HepG2 (cell line): ENCODE measurements at regions not wholly inside any gene's neighbourhood (a gene's known extent, or its start where the extent isn't known, plus 50 kb on each side); places are given as distances from the start of the nearest gene placed in this dataset.

Source experiments
- ATAC-seq: fragments of 200-7000 bp; cut with Tn5 transposase; 3 replicates; pipeline ENCODE4 v1.9.1; 2020; ENCODE audit warnings: mild to moderate bottlenecking, moderate library complexity
- BruUV-seq: library from RNA; stranded (reverse); fragments of 400-500 nt; replicated peaks from 2 replicates; lab custom pipeline; 2021; lab: Mats Ljungman, UMichigan
- CTCF ChIA-PET: fragments of 300-600 bp; formaldehyde crosslinking; extraction: SDS; loops from one replicate; lab custom pipeline; 2021; ENCODE audit warnings: low total read pairs, inconsistent platforms, low intra/inter-chr PET ratio; lab: Yijun Ruan, JAX
- POLR2A ChIA-PET: fragments of 350-600 bp; sonication (Branson Sonifier 250); formaldehyde crosslinking; loops from one replicate; lab custom pipeline; 2020; ENCODE audit warnings: antibody characterized with exemption, inconsistent platforms; lab: Yijun Ruan, JAX
- DNase-seq: peaks from one replicate; pipeline ENCODE4 v3.0.0-alpha.2; 2015; ENCODE audit warnings: low spot score
- FAIRE-seq: peaks from 3 replicates; lab custom pipeline; 2011; peaks lifted over from hg19 to GRCh38; lab: Jason Lieb, UNC
- H2AFZ ChIP-seq: one replicate; pipeline ENCODE4 v1.6.1; 2011; ENCODE audit warnings: low read length, inconsistent platforms
- H3K27ac ChIP-seq: fragments of 300-600 bp; 3 replicates; pipeline ENCODE4 v1.8.0; 2011; ENCODE audit warnings: mixed run types, mild to moderate bottlenecking, mixed read lengths, low read length, inconsistent platforms; ENCODE audit not compliant: insufficient read depth; ENCODE audit errors: extremely low read length
- H3K27me3 ChIP-seq, 2 experiments: fragments of 200-600 bp in 1 of 2; 2 replicates in 1 of 2; 3 replicates in 1 of 2; pipeline versions ENCODE4 v1.6.0 to v1.8.0; 2011; ENCODE audit warnings: low read length in 2 of 2, mild to moderate bottlenecking in 2 of 2, moderate library complexity in 2 of 2, inconsistent platforms in 1 of 2; ENCODE audit not compliant: insufficient read depth in 2 of 2, control insufficient read depth in 1 of 2
- H3K36me3 ChIP-seq, 2 experiments: fragments of 200-600 bp in 1 of 2; replicated peaks in 1 of 2; 2 replicates in 1 of 2; 3 replicates in 1 of 2; pipeline versions ENCODE4 v1.5.1 to v1.8.0; 2011; ENCODE audit warnings: low read length in 2 of 2, inconsistent platforms in 1 of 2; ENCODE audit not compliant: insufficient read depth in 2 of 2, control insufficient read depth in 1 of 2
- H3K4me1 ChIP-seq: 2 replicates; pipeline ENCODE4 v1.5.1; 2012; ENCODE audit warnings: low read length, inconsistent platforms; ENCODE audit not compliant: insufficient read depth
- H3K4me2 ChIP-seq: 2 replicates; pipeline ENCODE4 v1.6.0; 2011; ENCODE audit warnings: low read depth, low read length, inconsistent platforms
- H3K4me3 ChIP-seq, 3 experiments: fragments of 200-600 bp in 1 of 3; sonication (generic), shearing (Covaris generic) in 1 of 3; replicated peaks in 1 of 3; 2 replicates each; pipeline ENCODE4 v1.5.1; 2011 to 2016; ENCODE audit warnings: low read length in 3 of 3, inconsistent platforms in 2 of 3, low read depth in 2 of 3, mild to moderate bottlenecking in 2 of 3, control low read depth in 1 of 3, mixed read lengths in 1 of 3; ENCODE audit not compliant: insufficient read depth in 1 of 3
- H3K79me2 ChIP-seq: one replicate; pipeline ENCODE4 v1.6.1; 2011; ENCODE audit warnings: low read length, inconsistent platforms; ENCODE audit not compliant: insufficient read depth
- H3K9ac ChIP-seq: 2 replicates; pipeline ENCODE4 v1.6.0; 2011; ENCODE audit warnings: mild to moderate bottlenecking, low read depth, low read length, inconsistent platforms; ENCODE audit not compliant: insufficient read depth
- H3K9me3 ChIP-seq: 2 replicates; pipeline ENCODE4 v1.5.1; 2012; ENCODE audit warnings: mild to moderate bottlenecking, low read length
- H4K20me1 ChIP-seq: 2 replicates; pipeline ENCODE4 v1.6.0; 2011; ENCODE audit warnings: inconsistent platforms, mild to moderate bottlenecking, low read length, moderate library complexity; ENCODE audit not compliant: insufficient read depth
- IKZF1 ChIP-seq: fragments of 450-650 bp; IDR thresholded peaks from 2 replicates; pipeline ENCODE4 v1.7.1; 2016
- MTA3 ChIP-seq: sonication (generic); formaldehyde crosslinking; IDR thresholded peaks from 2 replicates; pipeline ENCODE4 v1.4.0; 2020; ENCODE audit warnings: missing genetic modification reagents
- NAIF1 ChIP-seq: sonication (generic); formaldehyde crosslinking; IDR thresholded peaks from 2 replicates; pipeline ENCODE4 v1.5.0; 2020; ENCODE audit warnings: mild to moderate bottlenecking, missing genetic modification reagents, borderline replicate concordance
- NONO ChIP-seq, 2 experiments: fragments of 450-650 bp in 1 of 2; sonication (generic) in 1 of 2; formaldehyde crosslinking in 1 of 2; IDR thresholded peaks in 1 of 2; conservative IDR thresholded peaks in 1 of 2; 2 replicates each; pipeline versions ENCODE4 v1.6.1 to v1.8.0; 2017 to 2022; ENCODE audit warnings: mild to moderate bottlenecking in 1 of 2, missing genetic modification reagents in 1 of 2, moderate library complexity in 1 of 2
- RAD51 ChIP-seq: fragments of 450-650 bp; IDR thresholded peaks from 2 replicates; pipeline ENCODE4 v1.6.1; 2016; ENCODE audit warnings: borderline replicate concordance
- in situ Hi-C: cut with HindIII; loops from 2 replicates; pipeline ENCODE4 v1.10.0; 2017; ENCODE audit warnings: low pct_unique_long_range_greater_than_20kb; ENCODE audit not compliant: extremely low pct_ligation_motif_present
- intact Hi-C: fragments of 100-400 bp; cut with micrococcal nuclease; formaldehyde crosslinking; loops from one replicate; pipeline ENCODE4 v1.10.0; 2022; ENCODE audit not compliant: unreplicated experiment
- TF ChIP-seq, protein P1 (sequence below): sonication (generic); formaldehyde crosslinking; IDR thresholded peaks from 2 replicates; pipeline ENCODE4 v1.4.0; 2020; ENCODE audit warnings: mild to moderate bottlenecking, missing genetic modification reagents, borderline replicate concordance
- TF ChIP-seq, protein P2 (sequence below): sonication (generic); formaldehyde crosslinking; IDR thresholded peaks from 2 replicates; pipeline ENCODE4 v1.8.0; 2022; ENCODE audit warnings: missing genetic modification reagents, low read depth, mild to moderate bottlenecking, borderline replicate concordance
- TF ChIP-seq, protein P3 (sequence below): sonication (generic); formaldehyde crosslinking; IDR thresholded peaks from 2 replicates; pipeline ENCODE4 v1.9.0; 2021; ENCODE audit warnings: missing genetic modification reagents, borderline replicate concordance

DNA sequence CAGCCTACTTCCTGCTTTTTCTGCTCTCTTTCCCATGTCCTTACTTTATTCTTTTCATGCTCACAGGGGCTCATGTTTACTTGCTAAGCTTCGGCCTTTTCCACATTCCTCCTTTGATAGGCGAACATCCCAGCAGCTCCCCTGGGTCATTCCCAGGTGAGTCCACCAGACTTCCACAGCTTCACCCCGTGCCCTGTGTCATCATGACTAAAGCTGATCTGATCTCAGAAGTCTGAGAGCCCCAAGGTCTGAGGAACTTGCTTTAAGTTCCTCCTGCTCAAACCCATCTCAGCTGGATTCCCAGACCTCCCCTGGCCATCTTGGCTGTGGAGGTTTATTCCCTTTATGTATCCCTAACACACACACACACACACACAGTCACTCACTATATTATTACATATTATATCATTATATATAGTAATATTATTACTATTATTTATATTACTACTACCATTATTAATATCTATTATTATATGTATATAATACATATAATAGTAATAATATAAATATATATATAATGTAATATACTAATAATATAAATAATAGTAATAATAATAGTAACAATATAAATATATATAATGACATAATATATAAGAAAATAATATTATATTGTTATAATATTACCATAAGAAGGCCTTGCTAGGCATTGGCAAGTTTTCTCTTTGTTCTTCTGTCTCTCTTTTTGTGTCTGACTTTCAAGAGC is 295.9 kb downstream of the PTEN start (continued):
- TF ChIP-seq, protein P1, sequence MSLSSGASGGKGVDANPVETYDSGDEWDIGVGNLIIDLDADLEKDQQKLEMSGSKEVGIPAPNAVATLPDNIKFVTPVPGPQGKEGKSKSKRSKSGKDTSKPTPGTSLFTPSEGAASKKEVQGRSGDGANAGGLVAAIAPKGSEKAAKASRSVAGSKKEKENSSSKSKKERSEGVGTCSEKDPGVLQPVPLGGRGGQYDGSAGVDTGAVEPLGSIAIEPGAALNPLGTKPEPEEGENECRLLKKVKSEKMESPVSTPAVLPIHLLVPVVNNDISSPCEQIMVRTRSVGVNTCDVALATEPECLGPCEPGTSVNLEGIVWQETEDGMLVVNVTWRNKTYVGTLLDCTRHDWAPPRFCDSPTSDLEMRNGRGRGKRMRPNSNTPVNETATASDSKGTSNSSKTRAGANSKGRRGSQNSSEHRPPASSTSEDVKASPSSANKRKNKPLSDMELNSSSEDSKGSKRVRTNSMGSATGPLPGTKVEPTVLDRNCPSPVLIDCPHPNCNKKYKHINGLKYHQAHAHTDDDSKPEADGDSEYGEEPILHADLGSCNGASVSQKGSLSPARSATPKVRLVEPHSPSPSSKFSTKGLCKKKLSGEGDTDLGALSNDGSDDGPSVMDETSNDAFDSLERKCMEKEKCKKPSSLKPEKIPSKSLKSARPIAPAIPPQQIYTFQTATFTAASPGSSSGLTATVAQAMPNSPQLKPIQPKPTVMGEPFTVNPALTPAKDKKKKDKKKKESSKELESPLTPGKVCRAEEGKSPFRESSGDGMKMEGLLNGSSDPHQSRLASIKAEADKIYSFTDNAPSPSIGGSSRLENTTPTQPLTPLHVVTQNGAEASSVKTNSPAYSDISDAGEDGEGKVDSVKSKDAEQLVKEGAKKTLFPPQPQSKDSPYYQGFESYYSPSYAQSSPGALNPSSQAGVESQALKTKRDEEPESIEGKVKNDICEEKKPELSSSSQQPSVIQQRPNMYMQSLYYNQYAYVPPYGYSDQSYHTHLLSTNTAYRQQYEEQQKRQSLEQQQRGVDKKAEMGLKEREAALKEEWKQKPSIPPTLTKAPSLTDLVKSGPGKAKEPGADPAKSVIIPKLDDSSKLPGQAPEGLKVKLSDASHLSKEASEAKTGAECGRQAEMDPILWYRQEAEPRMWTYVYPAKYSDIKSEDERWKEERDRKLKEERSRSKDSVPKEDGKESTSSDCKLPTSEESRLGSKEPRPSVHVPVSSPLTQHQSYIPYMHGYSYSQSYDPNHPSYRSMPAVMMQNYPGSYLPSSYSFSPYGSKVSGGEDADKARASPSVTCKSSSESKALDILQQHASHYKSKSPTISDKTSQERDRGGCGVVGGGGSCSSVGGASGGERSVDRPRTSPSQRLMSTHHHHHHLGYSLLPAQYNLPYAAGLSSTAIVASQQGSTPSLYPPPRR: no peak

DNA sequence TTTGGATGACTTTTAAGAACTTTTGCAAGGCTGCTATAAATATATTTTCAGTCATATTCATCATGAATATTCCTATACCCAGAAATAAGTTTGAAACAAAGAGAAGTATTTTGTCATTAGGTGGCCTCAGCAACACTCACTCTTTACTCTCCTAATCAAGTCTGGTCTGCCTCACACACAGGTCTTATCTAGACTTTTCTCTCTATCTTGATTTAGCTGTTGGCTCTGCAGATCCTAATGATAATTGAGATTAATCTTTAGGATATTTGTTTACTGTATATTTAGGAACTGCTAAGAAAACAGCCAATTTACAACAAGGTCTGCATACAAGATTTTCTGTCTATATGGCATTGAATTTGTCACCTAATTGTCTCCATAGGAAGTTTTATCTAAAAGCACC is 297.6 kb downstream of the PTEN start:
- no peak overlapping the region for H2AFZ ChIP-seq
- H3K79me2 ChIP-seq: no peaks in the 10 kb centered on the region
- no peak overlapping the region for H3K4me3 ChIP-seq
- no peak overlapping the region for H3K9ac ChIP-seq
- no peak for ATAC-seq
- no peak for TF ChIP-seq NONO (IDR thresholded peaks at IDR 0.05)
- TF ChIP-seq NONO (CRISPR knock-in tag; conservative IDR thresholded peaks at IDR 0.05): no peak
- TF ChIP-seq, protein P2, sequence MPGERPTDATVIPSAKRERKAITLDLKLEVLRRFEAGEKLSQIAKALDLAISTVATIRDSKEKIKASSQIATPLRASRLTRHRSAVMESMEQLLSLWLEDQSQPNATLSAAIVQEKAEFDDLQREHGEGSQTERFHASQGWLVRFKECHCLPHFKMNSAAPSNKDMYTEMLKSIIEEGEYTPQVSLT: no peak
- no peak for TF ChIP-seq IKZF1
- TF ChIP-seq NAIF1 (CRISPR knock-in tag): no peak
- TF ChIP-seq RAD51: no peak
- TF ChIP-seq MTA3: no peak
- TF ChIP-seq, protein P3, sequence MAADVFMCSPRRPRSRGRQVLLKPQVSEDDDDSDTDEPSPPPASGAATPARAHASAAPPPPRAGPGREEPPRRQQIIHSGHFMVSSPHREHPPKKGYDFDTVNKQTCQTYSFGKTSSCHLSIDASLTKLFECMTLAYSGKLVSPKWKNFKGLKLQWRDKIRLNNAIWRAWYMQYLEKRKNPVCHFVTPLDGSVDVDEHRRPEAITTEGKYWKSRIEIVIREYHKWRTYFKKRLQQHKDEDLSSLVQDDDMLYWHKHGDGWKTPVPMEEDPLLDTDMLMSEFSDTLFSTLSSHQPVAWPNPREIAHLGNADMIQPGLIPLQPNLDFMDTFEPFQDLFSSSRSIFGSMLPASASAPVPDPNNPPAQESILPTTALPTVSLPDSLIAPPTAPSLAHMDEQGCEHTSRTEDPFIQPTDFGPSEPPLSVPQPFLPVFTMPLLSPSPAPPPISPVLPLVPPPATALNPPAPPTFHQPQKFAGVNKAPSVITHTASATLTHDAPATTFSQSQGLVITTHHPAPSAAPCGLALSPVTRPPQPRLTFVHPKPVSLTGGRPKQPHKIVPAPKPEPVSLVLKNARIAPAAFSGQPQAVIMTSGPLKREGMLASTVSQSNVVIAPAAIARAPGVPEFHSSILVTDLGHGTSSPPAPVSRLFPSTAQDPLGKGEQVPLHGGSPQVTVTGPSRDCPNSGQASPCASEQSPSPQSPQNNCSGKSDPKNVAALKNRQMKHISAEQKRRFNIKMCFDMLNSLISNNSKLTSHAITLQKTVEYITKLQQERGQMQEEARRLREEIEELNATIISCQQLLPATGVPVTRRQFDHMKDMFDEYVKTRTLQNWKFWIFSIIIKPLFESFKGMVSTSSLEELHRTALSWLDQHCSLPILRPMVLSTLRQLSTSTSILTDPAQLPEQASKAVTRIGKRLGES (CRISPR knock-in tag): no peak
- TF ChIP-seq, all 625 proteins: peak for 0
- H3K27ac ChIP-seq: no peak overlapping the region
- in situ Hi-C loops (no loop called here), intact Hi-C loops (no loop called here)
- no peaks in the 10 kb centered on the region for H3K27me3 ChIP-seq
- DNase-seq (no peak), FAIRE-seq (no peak)
- H3K36me3 ChIP-seq: no peaks in the 10 kb centered on the region
- no TSS peak for BruUV-seq
- H3K4me2 ChIP-seq: no peak overlapping the region
- CTCF ChIA-PET: no interaction called here
- H3K4me1 ChIP-seq: no peaks in the 10 kb centered on the region
- H3K9me3 ChIP-seq: no peaks in the 10 kb centered on the region
- H4K20me1 ChIP-seq: no peaks in the 10 kb centered on the region
- POLR2A ChIA-PET: no interaction called here
